HL-60 (cell line): ENCODE measurements at regions not wholly inside any gene's neighbourhood (a gene's known extent, or its start where the extent isn't known, plus 50 kb on each side); places are given as distances from the start of the nearest gene placed in this dataset.

ENCODE experiments used
- DNase-seq, 2 experiments: peaks; one replicate each; pipeline ENCODE4 v3.0.0-alpha.2; 2010 to 2020; ENCODE audit warnings: low read depth in 1 of 2, low spot score in 1 of 2
- H3K27ac ChIP-seq: fragments of 250-450 bp; sonication (Bioruptor Pico); replicated peaks from 2 replicates; pipeline ENCODE4 v1.5.1; 2020; ENCODE audit warnings: mild to moderate bottlenecking, moderate library complexity
- H3K27me3 ChIP-seq: fragments of 250-450 bp; sonication (Bioruptor Pico); 2 replicates; pipeline ENCODE4 v1.5.1; 2021; ENCODE audit warnings: mild to moderate bottlenecking, moderate library complexity; ENCODE audit not compliant: insufficient read depth, poor library complexity, severe bottlenecking
- H3K4me3 ChIP-seq: replicated peaks from 2 replicates; pipeline ENCODE4 v1.5.1; 2011; ENCODE audit warnings: mild to moderate bottlenecking, control low read depth, low read length; ENCODE audit not compliant: insufficient read depth
- CTCF ChIP-seq: IDR thresholded peaks from one replicate; pipeline ENCODE4 v1.5.1; 2011; ENCODE audit warnings: low read length, control low read depth, inconsistent platforms; ENCODE audit not compliant: insufficient read depth
- GABPA ChIP-seq: IDR thresholded peaks from 2 replicates; pipeline ENCODE4 v1.6.1; 2012; ENCODE audit warnings: low read depth
- POLR2AphosphoS5 ChIP-seq: IDR thresholded peaks from 2 replicates; pipeline ENCODE4 v1.6.1; 2012; ENCODE audit warnings: low read depth
- REST ChIP-seq: IDR thresholded peaks from 2 replicates; pipeline ENCODE4 v1.6.1; 2012; ENCODE audit warnings: low read depth; ENCODE audit not compliant: insufficient replicate concordance
- SPI1 ChIP-seq: IDR thresholded peaks from 2 replicates; pipeline ENCODE4 v1.6.1; 2012; ENCODE audit warnings: low read depth, mild to moderate bottlenecking, borderline replicate concordance

- Histone ChIP-seq H3K4me3 (no peak overlapping the region), H3K27me3 (peaks cover 6% of the 10 kb centered on the region), H3K27ac (no peak overlapping the region)
- TF ChIP-seq SPI1 = no peak
- no peak for TF ChIP-seq CTCF
- TF ChIP-seq POLR2AphosphoS5 = no peak
- no peak for TF ChIP-seq REST
- TF ChIP-seq GABPA = no peak
- no peak for DNase-seq
Measured at GRCh38 chr9:86602715-86603114, 248.5 kb upstream of the TUT7 start.

- TF ChIP-seq SPI1 = no peak
- TF ChIP-seq REST = no peak
- TF ChIP-seq CTCF = no peak
- no peak for TF ChIP-seq GABPA
- no peak for TF ChIP-seq POLR2AphosphoS5
- DNase-seq = no peak
- Histone ChIP-seq H3K4me3 (no peak overlapping the region), H3K27me3 (peaks cover 6% of the 10 kb centered on the region), H3K27ac (no peak overlapping the region)
Measured at GRCh38 chr9:86601697-86602096, 247.5 kb upstream of the TUT7 start.

GRCh38 chr9:86600977-86601376 lies 246.8 kb upstream of the TUT7 start:
- H3K27me3 ChIP-seq = peaks cover 6% of the 10 kb centered on the region
- TF ChIP-seq REST (no peak), SPI1 (no peak), GABPA (no peak), CTCF (no peak), POLR2AphosphoS5 (no peak)
- DNase-seq = no peak

More at GRCh38 chr9:86600977-86601376, 246.8 kb upstream of the TUT7 start:
- H3K27ac ChIP-seq = no peak overlapping the region
- no peak overlapping the region for H3K4me3 ChIP-seq
